ENCODE measurements at regions not wholly inside any gene's neighbourhood (a gene's known extent, or its start where the extent isn't known, plus 50 kb on each side); places are given as distances from the start of the nearest gene placed in this dataset.
"Not testable (repeated sequence)": the region's sequence is repeated elsewhere in the genome, so short reads cannot be mapped to it uniquely, and the experiment has no call there.

DNA sequence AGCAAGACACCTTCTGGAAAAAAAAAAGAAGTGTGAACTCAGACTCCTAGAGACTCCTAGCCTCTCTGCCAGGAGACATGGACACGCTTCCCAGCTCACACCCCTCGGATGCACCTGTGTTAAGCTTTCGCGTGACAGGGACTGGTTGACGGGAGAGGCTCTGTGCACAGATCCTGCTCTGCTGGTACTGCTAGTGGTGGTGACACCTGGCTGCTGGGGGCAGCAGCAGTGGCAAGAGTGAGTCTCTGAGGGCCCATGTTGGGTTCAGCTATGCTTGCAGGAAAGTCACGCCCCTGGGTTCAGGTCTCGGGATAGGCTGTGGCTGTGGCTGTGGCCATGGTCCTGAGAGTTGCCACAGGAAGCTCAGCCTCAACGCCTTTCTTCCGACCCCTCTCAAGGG, 81.1 kb downstream of the XRCC2 start:
- no peak for DNase-seq

DNA sequence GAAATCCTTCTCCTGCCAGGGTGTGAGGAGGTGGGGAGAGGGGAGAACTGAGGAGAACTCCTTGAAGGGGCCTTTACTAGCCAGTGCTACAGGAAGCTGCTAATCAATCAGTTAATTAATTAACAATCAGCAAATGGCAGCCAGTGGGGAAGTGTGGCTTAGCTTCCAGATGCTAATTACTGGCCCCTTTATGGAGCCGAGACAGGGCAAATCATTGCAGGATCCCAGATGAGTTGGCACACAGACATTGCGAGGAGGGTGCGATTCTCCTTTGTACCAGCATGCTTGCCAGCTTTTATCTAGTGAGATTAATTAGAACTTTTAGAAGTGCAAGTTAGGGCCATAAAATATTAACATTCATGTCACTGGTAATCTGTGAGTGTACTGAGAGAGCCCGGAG, 84.0 kb downstream of the XRCC2 start:
- no peak for DNase-seq

DNA sequence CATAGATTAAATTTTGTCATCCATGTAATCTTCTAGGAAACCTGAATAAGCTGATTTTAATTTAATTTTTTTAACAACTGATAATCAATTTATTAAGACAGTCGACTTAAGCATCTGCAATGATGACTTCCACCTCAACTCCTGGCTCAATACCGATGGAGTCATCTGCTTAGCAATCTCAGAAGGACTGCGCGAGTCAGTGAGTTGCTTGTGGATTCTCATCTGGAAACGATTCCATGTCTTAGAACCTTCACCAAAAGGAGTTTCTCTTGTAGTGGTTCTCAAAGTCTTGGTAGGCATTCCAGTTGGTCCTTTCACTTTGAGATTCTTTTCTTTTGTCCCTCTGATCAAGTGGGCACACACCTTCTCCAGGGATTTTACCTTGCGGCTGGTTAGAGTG, 85.5 kb downstream of the XRCC2 start:
- no peak for DNase-seq

DNA sequence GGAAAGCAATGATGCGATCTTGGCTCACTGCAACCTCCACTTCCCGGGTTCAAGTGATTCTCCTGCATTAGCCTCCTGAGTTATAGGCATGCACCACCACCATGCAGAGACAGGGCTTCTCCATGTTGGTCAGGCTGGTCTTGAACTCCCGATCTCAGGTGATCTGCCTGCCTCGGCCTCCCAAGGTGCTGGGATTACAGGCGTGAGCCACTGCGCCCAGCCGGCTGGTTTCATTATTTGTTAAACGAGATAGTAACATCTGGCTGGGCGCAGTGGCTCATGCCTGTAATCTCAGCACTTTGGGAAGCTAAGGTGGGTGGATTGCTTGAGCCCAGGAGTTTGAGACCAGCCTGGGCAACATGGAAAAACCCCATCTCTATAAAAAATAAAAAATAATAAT, 86.1 kb downstream of the XRCC2 start:
- not testable (repeated sequence) for DNase-seq

DNA sequence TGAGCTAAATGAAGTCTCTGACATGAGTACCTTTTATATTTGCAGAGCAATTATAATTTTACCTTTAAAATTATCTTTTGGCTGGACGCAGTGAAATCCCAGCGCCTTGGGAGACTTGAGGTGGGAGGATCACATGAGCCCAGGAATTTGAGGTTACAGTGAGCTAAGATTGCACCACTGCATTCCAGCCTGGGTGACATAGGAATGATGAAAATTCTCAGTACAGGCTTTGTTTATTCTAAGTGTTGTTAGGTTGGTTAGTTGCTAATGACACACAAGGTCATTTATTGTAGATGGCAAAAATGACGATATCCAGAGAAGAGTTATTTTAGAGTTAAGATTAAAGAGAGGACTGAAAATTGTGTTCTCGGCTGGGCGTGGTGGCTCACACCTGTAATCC, 87.6 kb downstream of the XRCC2 start:
- DNase-seq, result no peak

DNA sequence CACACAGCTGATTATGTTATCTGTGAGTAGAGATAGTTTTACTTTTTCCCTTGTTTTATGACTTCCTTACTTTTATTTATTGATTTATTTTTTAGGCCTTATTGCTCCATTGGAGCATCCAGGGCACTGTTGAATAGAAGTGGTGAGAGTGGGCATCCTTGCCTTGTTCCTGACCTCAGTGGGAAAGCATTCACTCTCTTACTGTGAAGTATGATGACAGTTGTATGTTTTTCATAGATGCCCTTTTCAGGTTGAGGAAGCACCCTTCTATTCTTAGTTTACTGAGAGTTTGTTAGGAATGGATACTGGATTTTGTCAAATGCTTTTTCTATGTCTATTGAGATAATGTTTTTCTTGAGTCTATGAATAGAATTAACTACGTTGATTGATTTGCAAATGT, 88.6 kb downstream of the XRCC2 start:
- no peak for DNase-seq

DNA sequence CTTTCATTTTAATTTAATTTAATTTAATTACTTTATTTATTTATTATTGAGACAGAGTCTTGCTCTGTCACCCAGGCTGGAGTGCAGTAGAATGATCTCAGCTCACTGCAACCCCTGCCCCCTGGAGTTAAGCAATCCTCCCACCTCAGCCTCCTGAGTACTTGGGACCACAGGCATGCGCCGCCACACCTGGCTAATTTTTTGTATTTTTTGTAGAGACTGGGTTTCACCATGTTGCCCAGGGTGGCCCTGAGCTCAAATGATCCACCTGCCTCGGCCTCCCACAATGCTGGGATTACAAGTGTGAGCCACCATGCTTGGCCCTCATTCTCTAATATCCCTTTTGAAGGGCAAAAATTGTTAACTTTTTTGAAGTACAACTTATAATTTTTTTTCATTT, 92.9 kb downstream of the XRCC2 start:
- DNase-seq, result no peak

DNA sequence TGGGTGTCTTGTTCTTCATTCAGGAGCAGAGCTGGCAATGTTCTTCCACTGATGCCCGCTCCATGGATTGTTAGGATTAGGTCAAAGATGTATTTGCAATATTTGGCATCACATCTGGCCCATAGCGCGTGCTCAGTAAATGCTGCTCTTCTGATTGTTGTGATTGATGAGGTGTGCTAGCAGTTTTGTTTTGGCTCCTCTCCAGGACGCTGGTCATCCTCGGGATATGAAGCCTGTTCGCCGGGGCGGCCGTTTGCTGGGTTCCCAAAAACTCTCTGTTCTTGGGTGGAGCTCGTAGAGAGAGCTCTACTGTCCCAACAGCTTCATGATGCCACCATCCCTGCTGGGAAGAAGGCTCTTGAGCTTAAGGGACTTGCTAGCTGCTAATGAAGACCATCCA, 96.9 kb downstream of the XRCC2 start:
- DNase-seq, result no peak

DNA sequence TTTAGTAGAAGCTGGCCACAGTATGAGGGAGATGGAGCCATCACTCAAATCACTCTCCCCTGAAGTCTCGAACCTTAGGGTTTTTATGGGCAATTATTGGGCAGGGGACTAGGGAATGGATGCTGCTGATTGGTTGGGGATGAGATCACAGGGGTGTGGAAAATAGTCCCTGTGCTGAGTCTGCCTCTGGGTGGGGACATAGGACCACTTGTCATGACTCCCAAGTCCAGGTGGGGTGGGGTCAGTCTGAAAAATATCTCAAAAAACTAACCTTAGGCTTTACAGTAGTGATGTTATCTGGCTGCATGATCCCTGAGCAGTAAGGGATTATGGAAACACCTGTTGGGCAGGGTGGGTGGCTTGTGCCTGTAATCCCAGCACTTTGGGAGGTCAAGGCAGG, 98.6 kb downstream of the XRCC2 start:
- DNase-seq, result no peak

DNA sequence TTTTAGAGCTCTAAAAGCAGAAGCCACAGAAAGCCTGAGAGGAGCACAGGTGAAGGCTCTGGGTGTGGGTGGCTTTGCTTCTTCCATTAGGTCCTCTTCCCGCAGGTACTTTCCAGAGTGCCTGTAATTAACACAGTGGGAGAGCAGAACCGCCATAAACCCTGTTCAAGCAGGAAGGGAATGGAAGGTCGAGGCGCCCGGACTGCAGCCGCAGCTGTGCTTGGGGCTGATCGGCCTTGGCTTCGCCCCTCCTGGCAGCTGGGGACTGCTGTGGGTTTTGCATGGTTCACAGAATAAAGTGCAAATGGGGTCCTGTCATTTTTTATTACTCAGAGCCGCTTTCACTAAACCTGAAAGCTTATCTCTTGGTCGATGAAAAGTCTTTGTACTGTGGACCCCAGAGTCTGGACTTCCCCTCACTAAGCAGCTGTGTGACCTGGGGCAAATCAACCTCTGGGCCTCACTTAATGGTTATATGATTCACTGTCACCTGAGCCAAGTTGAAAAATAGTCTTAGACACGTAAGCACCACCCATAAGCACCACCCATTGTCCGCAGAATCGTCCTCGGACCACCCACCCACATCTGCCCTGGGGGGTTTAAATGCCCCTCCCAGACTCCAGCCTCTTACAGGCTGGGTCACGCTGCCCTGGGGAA, 100.9 kb downstream of the XRCC2 start:
- no peak for DNase-seq

DNA sequence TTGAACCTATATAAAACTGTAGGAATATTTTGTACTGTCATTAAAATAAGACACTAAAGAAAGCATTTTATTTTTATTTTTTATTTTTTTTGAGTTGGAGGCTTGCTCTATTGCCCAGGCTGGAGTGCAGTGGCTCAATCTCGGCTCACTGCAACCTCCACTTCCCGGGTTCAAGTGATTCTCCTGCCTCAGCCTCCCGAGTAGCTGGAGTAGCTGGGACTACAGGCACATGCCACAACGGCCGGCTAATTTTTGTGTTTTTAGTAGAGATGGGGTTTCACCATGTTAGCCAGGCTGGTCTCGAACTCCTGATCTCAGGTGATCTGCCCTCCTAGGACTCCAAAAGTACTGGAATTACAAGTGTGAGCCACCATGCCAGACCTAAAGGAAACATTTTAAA, 102.8 kb downstream of the XRCC2 start:
- not testable (repeated sequence) for DNase-seq

DNA sequence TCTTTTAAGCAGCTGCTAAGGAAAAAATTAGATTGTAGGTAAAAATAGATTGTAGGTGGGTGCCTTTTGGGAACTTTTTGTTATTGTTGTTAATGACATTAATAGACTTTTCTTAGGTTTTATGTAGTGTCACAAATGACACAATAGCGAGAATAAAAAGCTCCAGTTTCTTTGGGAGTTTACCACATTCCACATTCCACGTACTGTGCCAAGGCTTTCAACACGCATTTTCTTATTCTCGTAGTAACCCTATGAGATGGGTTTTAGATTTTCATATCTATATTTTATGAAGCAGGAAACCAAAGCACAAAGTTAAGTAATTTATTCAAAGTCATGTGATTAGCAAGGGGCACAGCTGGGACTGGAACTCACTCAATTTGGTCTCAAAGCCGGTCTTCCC, 103.8 kb downstream of the XRCC2 start:
- no peak for DNase-seq

DNA sequence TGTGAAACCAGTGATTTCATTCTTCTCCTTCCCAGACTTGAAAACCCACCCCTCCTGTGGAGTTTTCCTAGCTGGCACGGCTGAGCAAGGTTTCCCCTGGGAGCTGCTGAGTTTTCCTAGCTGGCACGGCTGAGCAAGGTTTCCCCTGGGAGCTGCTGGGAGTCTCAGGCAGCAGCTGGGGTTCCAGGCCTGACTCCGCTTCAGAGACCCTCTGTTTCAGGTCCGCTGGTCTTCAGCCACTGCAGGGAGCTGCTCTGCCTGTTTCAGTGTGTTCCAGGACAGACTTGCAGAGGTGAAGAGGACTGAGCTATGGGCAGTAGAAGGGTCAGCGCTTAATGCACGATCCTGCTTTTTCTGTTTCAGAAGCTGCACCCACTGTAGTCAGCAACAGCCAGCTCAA, 104.9 kb downstream of the XRCC2 start:
- no peak for DNase-seq

DNA sequence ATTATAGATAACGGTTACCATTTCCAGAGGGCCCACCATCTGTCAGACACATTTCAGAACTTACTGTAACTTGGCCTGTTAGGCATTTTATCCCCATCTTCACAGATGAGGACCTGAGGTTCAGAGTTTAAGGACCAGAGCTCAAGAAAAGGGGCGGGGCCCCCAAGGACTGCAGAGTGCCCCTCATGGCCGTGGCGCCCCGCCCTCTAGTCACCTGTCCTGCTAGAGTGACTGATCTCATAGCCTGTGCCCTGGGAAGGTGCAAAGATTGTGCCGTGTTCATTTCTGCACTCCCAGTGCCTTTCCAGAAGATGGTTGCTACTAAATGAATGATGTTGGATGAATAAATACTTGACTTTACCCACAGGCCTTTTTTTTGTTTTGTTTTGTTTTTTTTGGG, 107.0 kb downstream of the XRCC2 start:
- DNase-seq, result no peak

DNA sequence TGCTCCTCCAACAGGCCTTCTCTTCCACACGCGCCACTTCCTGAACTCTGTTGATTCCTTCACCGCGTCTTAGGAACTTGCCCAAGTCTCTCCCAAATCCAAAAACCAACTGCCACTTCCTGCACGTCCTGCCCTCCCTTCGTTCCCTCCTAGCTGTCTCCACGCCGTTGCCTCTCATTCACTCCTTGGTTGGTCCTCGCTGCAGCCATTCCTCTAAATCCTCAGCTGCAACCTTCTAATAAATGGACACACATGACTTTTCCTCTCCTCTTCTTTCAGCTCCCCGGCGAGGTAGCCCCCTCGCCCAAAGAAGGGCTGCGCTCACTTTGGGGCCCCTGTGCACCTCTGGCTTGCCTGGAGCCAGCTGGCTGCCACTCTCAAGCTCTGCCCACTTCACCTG, 110.2 kb downstream of the XRCC2 start:
- DNase-seq, result no peak

DNA sequence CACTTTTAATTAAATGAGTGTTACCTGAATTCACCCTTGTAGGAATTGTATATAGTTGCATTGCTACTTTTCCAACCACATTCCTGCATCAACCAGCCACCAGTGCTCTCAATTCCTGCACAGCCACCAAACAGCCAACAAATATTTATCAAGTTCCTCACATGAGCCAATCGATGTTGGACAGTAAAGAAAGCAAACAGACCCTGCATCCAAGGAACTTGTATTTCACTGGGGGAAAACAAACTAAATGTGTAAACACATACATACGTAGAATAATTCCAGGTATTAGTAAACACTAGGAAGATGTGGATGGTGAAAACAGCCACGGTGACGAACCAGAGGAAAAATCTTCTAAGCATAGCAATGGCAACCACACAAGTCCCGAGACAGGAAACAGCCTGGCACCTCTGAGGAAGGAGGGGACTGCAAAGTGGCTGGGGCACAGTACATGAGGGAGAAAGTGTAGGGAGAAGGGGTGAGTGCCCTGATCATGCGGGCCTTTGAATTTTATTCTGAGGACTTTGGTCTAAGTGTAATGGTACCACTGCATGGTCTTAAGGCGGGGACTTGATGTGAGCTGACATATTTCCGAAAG, 111.2 kb downstream of the XRCC2 start:
- DNase-seq, result no peak

DNA sequence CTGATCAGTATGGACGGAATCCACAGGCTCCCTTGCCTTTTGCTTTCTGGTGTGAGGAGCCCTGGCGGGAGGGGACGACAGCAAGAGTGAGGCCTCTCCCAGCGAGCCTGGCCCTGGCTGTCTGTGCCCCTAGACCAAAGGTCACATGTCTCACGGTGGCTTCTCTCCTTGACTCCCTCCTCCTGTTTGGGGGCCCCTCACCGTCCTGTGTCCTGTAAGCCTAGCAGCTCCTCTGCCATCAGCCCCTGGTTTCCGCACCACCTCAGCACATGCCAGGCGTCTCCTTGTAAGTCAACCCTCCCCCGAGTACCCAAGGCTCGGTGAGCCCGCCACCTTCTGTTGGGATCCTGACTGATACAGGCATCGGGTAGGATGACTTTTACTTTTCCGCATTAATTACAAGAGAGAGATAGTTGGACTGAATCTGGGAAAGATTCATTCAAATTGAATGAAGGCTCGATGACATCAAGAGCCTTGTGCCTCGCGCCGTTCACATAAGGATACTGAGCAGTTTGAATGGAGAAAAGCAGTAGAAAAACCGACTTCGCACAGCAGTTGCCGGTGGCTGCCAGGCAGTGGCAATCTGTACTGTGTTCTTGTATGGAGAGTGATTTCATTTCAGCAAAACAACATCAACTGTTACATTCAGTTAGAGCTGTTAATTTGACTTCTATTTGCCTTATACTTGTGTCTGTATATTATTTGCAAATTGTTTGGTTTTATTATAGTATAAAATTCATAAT, 119.8 kb downstream of the XRCC2 start:
- no peak for DNase-seq

DNA sequence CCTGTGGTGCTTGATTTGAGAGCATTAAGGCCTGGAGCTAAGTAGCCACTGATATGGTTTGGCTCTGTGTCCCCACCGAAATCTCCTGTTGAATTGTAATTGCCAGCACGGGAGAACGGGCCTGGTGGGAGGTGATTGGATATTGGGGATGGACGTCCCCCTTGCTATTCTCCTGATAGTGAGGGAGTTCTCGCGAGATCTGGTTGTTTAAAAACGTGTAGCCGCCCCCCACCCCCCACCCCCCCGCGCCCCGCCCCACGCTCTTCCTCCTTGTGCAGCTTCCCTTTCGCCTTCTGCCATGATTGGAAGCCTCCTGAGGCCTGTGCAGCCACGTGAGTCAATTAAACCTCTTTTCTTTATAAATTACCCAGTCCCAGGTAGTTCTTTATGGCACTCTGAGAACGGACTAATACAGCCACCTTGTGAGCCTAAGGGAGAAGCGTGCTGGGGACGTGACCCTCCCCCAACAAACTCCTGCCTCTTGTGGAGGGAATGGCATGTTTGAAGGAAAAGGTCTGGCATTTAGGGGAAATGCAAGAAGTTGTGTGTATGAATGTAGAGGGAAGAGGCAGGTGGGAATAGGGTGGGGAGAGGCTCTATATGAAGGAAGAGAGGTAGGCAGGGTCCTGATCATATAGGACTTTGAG, 118.0 kb upstream of the KMT2C start:
- no peak for DNase-seq

DNA sequence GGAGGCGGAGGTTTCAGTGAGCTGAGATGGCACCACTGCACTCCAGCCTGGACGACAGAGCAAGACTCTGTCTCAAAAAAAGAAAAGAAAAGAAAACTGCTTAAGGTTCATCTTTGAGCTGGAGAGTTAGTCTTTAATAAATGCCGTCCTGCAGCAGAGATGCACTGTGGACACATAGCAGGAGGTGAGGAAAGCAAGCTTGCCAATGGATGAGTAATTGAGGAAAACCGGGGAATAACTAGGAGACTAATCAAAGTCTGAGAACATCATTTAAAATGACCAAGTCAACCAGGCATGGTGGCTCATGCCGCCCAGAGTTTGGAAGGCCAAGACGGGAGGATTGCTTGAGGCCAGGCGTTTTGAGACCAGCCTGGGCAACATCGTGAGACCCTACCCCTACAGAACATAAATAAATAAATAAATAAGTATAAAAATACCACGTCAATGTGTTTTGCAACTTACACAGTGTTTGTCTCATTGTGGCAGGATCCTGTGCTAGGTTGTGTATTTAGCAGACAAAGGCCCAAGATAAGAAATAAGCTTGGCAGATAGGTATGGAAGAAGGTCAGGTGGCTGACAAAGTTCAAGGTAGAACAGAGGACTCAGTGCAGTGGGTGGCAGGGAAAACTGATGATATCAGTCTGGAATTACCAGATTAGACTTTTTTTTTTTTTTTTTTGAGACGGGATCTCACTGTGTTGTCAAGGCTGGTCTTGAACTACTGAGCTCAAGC, 115.7 kb upstream of the KMT2C start:
- DNase-seq, result no peak

DNA sequence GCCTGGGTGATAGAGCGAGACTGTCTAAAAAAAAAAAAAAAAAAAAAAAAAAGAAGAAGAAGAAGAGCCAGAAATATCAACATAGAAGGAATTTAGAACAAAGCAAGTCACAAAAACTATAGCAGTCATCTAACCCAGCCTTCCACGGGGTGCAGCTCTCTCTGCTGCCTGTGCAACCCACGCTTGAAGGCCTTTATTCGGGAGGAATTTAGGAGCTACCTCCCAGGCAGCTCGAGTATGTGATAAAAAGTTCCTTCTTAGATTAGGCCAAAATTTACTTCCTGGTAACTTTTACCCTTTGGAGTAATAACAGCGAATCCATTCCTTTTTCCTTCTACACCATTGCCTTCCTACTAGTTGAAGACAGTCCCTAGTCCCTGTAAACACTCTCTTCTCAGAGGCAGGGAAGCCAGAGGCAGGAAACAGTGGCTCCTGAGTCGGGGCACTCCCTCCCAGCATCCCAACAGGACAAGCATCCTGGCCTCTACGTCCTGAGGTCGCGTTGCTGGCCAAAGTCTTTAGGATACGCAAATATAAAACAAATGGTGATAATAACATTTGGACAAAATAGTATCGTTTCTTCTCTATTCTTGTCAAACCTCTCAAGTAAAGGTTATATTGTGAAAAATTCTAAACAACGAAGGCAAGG, 109.3 kb upstream of the KMT2C start:
- DNase-seq, result no peak

DNA sequence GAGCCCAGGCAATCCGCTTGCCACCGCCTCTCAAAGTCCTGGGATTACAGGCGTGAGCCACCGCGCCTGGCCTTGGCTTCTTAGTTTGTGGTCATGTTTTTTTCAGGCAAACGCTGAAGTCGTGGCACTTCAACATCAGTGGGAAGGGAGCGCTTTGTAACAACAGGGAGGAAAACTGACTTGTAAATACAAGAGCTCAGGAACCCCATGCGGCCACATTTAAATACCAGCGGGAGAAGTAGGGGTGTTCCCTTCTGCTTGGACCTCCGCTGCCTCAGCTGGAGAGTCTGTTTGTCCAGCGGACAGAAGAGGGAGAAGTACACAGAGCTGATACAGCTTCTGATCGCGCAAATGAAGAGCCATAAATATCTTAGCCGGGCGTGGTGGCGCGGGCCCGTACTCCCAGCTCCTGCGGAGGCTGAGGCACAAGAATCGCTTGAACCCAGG, 108.7 kb upstream of the KMT2C start:
- DNase-seq, result no peak

DNA sequence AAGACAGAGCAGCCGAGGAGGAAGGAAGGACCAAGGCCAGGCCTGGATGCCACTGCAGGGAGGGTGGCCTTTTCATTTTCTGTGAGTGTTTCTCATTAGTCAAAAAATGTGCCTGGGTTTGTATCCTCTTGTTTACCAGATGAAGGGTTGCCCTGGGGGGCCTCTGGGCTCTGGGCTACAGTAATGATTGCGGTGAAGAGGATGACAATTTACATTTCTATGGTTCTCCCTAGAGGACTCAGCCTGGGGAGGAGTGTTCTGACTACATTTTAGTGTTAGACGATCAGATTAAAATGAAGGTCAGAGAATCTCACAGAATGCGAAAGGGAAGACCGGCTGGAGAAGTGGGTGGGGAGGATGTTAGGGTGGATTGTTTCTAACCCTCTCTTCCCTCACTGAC, 108.0 kb upstream of the KMT2C start:
- no peak for DNase-seq

DNA sequence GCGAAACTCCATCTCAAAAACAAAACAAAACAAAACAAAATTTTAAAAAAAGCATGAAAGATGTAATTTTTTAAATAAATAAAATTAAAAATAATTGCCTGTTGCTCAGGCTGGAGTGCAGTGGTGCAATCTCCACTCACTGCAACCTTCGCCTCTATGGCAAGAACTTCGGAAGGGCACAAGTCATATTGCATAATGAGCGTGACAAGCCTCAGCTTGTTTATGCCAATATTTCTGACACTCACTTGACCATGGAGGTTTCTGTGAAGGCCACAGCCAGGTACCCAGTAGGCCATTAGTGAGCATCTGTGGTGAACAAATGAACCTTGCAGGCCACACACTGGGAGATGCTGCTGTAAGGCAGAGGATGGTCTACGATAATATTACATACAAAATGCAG, 106.1 kb upstream of the KMT2C start:
- no peak for DNase-seq

Measured in T-helper 2 cell (primary cell).